GM12891 (cell line): ENCODE measurements at regions not wholly inside any gene's neighbourhood (a gene's known extent, or its start where the extent isn't known, plus 50 kb on each side); places are given as distances from the start of the nearest gene placed in this dataset.
"Not testable (repeated sequence)": the region's sequence is repeated elsewhere in the genome, so short reads cannot be mapped to it uniquely, and the experiment has no call there.

Experiments used
- DNase-seq: peaks from one replicate; pipeline ENCODE4 v3.0.0; 2011; ENCODE audit warnings: low spot score; ENCODE audit not compliant: insufficient read length
- FAIRE-seq: peaks from 2 replicates; lab custom pipeline; 2011; peaks lifted over from hg19 to GRCh38; lab: Jason Lieb, UNC
- PAX5 ChIP-seq: IDR thresholded peaks from 2 replicates; pipeline ENCODE4 v1.6.1; 2011; ENCODE audit warnings: low read length, moderate library complexity, mild to moderate bottlenecking; ENCODE audit not compliant: insufficient read depth, severe bottlenecking
- POLR2A ChIP-seq: IDR thresholded peaks from 2 replicates; pipeline ENCODE4 v1.6.1; 2011; ENCODE audit warnings: low read depth, low read length, control low read depth
- POLR2AphosphoS5 ChIP-seq: IDR thresholded peaks from 2 replicates; pipeline ENCODE4 v1.6.1; 2011; ENCODE audit warnings: low read depth, low read length, control low read depth
- POU2F2 ChIP-seq: IDR thresholded peaks from 2 replicates; pipeline ENCODE4 v1.6.1; 2011; ENCODE audit warnings: low read depth, mild to moderate bottlenecking, control low read depth, low read length, moderate library complexity
- SPI1 ChIP-seq: IDR thresholded peaks from 2 replicates; pipeline ENCODE4 v1.6.1; 2011; ENCODE audit warnings: low read depth, low read length, control low read depth
- TAF1 ChIP-seq: IDR thresholded peaks from 2 replicates; pipeline ENCODE4 v1.6.1; 2011; ENCODE audit warnings: low read depth, low read length, control low read depth

DNA sequence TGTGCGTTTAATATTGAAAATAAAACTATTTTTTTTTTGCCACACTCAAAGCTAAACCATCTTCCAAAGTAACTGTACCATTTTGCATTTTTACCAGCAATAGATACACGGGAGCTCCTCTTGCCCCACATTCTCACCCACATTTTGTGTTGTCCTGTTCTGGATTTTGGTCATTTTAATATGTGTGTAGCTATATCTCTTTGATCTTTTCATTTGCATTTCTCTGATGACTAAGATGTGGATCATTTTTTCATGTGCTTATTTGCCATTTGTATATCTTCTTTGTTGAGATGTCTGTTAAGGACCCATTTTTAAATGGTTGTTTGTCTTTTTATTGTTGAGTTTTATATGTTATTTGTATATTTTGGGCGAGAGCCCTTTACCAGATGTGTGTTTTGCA, 1543.5 kb downstream of the GRIK2 start:
- FAIRE-seq: no peak
- DNase-seq: no peak
- no peak for TF ChIP-seq POLR2A
- TF ChIP-seq PAX5: no peak
- no peak for TF ChIP-seq SPI1
- TF ChIP-seq TAF1: no peak
- TF ChIP-seq POLR2AphosphoS5: no peak
- TF ChIP-seq POU2F2: no peak

GRCh38 chr6:102928109-102928508, 1534.6 kb downstream of the GRIK2 start:
- no peak for DNase-seq
- FAIRE-seq: no peak
- TF ChIP-seq POU2F2: no peak

GRCh38 chr6:102918161-102918560, 1524.7 kb downstream of the GRIK2 start:
- TF ChIP-seq PAX5: no peak
- no peak for TF ChIP-seq SPI1
- TF ChIP-seq TAF1: no peak
- no peak for TF ChIP-seq POLR2AphosphoS5
- no peak for TF ChIP-seq POLR2A
- no peak for TF ChIP-seq POU2F2
- DNase-seq (no peak), FAIRE-seq (no peak)

GRCh38 chr6:102911571-102911970, 1518.1 kb downstream of the GRIK2 start:
- TF ChIP-seq POLR2A (no peak), SPI1 (no peak), PAX5 (no peak), POU2F2 (no peak), TAF1 (no peak), POLR2AphosphoS5 (no peak)
- DNase-seq: no peak
- FAIRE-seq: no peak

- FAIRE-seq, DNase-seq: not testable (repeated sequence)
These were observed 1517.2 kb downstream of the GRIK2 start for GRCh38 chr6:102910701-102911139.

DNA sequence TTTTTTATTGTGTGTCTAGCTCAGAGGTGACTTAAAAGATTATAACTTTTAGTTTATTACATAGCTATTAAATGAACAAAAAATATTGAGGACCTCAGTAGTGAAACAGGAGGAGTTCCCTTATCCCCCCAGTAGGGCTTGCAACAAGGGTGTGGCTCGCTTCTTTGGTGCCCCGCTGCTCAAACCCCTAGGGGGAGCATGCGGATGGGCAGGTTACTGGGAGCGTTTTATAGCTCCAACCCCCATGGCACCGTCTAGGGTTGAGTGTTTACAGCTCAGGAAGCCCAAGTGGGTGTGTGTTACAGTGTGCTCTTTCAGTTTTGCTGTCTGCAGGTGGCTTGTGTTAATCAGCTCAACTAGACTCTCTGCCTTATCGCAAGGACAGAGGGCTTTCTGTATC, 1513.7 kb downstream of the GRIK2 start:
- DNase-seq: no peak
- TF ChIP-seq POLR2A (no peak), SPI1 (no peak), POU2F2 (no peak), PAX5 (no peak)
- no peak for FAIRE-seq

- no peak for TF ChIP-seq POU2F2
- no peak for TF ChIP-seq TAF1
- DNase-seq: no peak
- FAIRE-seq: no peak
These were observed 1509.0 kb downstream of the GRIK2 start for GRCh38 chr6:102902471-102902870.

DNA sequence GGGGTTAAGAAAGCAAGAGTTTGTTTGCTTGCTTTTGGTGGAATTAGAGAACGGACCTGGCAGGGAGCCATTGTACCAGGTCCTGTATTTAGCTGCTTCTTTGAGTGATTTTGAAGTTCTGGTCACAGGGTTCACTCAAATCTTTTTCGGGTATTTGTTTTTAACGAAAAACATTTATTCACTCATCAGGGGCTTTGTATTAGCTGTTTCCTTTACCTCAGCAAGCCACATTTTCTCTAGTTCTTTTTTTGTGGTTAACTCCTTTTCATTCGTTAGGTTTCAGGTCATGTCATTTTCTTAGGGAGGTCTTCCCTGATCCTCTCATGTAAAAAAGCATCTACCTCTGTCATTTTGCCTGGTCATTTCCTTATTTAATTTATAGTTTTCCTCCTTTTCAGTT, 1502.2 kb downstream of the GRIK2 start:
- FAIRE-seq: no peak
- TF ChIP-seq PAX5: no peak
- no peak for DNase-seq

GRCh38 chr6:102885165-102885564, 1491.7 kb downstream of the GRIK2 start:
- FAIRE-seq (no peak), DNase-seq (no peak)
- TF ChIP-seq TAF1 (no peak), SPI1 (no peak), POU2F2 (no peak), PAX5 (no peak), POLR2A (no peak), POLR2AphosphoS5 (no peak)

DNA sequence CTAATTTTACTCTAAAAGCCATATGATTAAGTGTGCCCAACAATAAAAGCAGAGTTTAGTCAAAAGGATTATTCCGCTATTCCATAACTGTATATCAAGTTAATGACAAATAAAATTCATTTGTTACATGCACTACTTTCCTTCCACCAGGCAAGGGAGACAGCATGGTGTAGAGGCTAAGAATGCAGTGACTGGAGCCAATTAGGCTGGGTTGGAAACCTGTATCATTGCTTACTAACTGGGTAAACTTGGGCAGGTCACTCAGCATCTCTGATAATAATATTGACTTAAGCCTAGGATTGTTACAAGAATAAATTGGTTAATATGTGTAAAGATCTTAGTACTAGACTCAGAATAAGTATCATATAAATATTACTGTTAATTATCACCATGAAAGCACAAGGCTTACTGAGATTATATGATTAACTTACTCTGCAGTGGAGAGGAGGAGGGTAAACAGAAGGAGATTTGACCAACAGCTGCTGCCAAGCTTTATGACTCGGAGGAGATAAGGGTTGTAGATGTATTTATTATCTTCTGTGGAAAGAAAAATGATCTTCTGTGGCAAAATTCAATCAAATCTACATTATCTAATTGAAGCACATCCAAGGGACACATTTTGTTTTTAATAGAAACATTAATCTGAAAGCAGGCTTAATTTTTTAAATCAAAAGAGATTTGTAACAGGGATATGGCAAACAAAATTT, 1459.9 kb downstream of the GRIK2 start:
- DNase-seq (no peak), FAIRE-seq (no peak)

GRCh38 chr6:102848796-102849195, 1455.3 kb downstream of the GRIK2 start:
- DNase-seq (no peak), FAIRE-seq (no peak)
- no peak for TF ChIP-seq POLR2A
- no peak for TF ChIP-seq TAF1
- TF ChIP-seq SPI1: no peak
- no peak for TF ChIP-seq POLR2AphosphoS5
- no peak for TF ChIP-seq POU2F2
- no peak for TF ChIP-seq PAX5

More for the DNA sequence above, 1459.9 kb downstream of the GRIK2 start:
- TF ChIP-seq TAF1 (no peak), POLR2AphosphoS5 (no peak), POLR2A (no peak), SPI1 (no peak), PAX5 (no peak), POU2F2 (no peak)

DNA sequence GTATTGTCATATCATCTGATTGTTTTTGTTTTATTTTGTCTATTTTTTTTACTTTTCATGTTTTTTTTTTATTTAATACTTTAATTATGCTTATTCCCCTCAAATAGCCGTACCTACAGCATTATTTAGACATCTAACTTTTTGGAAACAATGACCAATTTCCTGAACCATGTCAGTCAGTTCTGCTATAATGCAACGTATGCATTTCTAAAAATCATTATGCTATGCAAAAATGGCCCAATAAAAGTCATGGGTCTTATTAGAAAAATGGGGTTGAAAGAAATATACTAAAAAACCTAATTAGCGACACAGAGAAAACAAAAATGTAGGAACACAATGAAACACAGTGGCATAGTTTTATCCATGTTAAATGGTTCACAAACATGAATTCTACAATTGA, 1454.7 kb downstream of the GRIK2 start:
- DNase-seq (no peak), FAIRE-seq (no peak)
- TF ChIP-seq PAX5 (no peak), POLR2AphosphoS5 (no peak), POLR2A (no peak), POU2F2 (no peak), SPI1 (no peak), TAF1 (no peak)
